K562 (cell line): ENCODE measurements at regions not wholly inside any gene's neighbourhood (a gene's known extent, or its start where the extent isn't known, plus 50 kb on each side); places are given as distances from the start of the nearest gene placed in this dataset.

Source experiments
- ATAC-seq: fragments of 200-7000 bp; cut with Tn5 transposase; 3 replicates; pipeline ENCODE4 v1.9.1; 2020; ENCODE audit warnings: moderate library complexity
- BruUV-seq: library from RNA; stranded (reverse); fragments of 400-500 nt; replicated peaks from 2 replicates; lab custom pipeline; 2021; lab: Mats Ljungman, UMichigan
- CTCF ChIA-PET: fragments of 300-600 bp; formaldehyde crosslinking; extraction: SDS; loops from one replicate; lab custom pipeline; 2021; ENCODE audit warnings: low intra/inter-chr PET ratio; lab: Yijun Ruan, JAX
- POLR2A ChIA-PET: fragments of 300-600, 350-650 bp; sonication (Branson Sonifier 250); formaldehyde crosslinking; extraction: SDS; loops from one replicate; lab custom pipeline; 2021; ENCODE audit warnings: antibody characterized with exemption, inconsistent platforms; lab: Yijun Ruan, JAX
- DNase-seq, 4 experiments: peaks; one replicate each; pipeline versions ENCODE4 v3.0.0 to v3.0.0-alpha.2; 2011 to 2018; ENCODE audit warnings: low spot score in 3 of 4, mixed read lengths in 3 of 4; ENCODE audit errors: extremely low read depth in 1 of 4
- FAIRE-seq: peaks from 2 replicates; lab custom pipeline; 2011; peaks lifted over from hg19 to GRCh38; lab: Jason Lieb, UNC
- H2AFZ ChIP-seq: 2 replicates; pipeline ENCODE4 v1.6.0; 2011; ENCODE audit warnings: low read depth, low read length, control low read depth, inconsistent platforms
- H3K27ac ChIP-seq: fragments of 200-600 bp; 3 replicates; pipeline ENCODE4 v1.8.0; 2011; ENCODE audit warnings: low read depth, mild to moderate bottlenecking, control low read depth, inconsistent platforms, low read length, moderate library complexity, mixed read lengths; ENCODE audit errors: extremely low read depth
- H3K27me3 ChIP-seq, 2 experiments: fragments of 300-600 bp in 1 of 2; 2 replicates in 1 of 2; 3 replicates in 1 of 2; pipeline versions ENCODE4 v1.6.0 to v1.8.0; 2011; ENCODE audit warnings: inconsistent platforms in 2 of 2, low read length in 2 of 2, mild to moderate bottlenecking in 1 of 2, mixed read lengths in 1 of 2, moderate library complexity in 1 of 2; ENCODE audit not compliant: control insufficient read depth in 2 of 2, insufficient read depth in 2 of 2
- H3K36me3 ChIP-seq: fragments of 300-600 bp; 3 replicates; pipeline ENCODE4 v1.8.0; 2011; ENCODE audit warnings: mild to moderate bottlenecking, low read length, inconsistent platforms; ENCODE audit not compliant: control insufficient read depth, insufficient read depth
- H3K4me1 ChIP-seq, 2 experiments: fragments of 200-600 bp in 1 of 2; replicated peaks in 1 of 2; 2 replicates in 1 of 2; 3 replicates in 1 of 2; pipeline versions ENCODE4 v1.5.1 to v1.8.0; 2011; ENCODE audit warnings: inconsistent platforms in 2 of 2, low read length in 2 of 2, mild to moderate bottlenecking in 1 of 2, mixed read lengths in 1 of 2, moderate library complexity in 1 of 2; ENCODE audit not compliant: control insufficient read depth in 2 of 2, insufficient read depth in 2 of 2
- H3K4me2 ChIP-seq: 2 replicates; pipeline ENCODE4 v1.6.1; 2011; ENCODE audit warnings: low read length, control low read depth, inconsistent platforms, mixed read lengths; ENCODE audit not compliant: insufficient read depth
- H3K4me3 ChIP-seq: fragments of 200-600 bp; sonication (generic), shearing (Covaris generic); 2 replicates; pipeline ENCODE4 v1.5.1; 2016; ENCODE audit warnings: control low read depth, inconsistent platforms
- H3K79me2 ChIP-seq: fragments of 200-600 bp; 3 replicates; pipeline ENCODE4 v1.8.0; 2011; ENCODE audit warnings: low read length, inconsistent platforms; ENCODE audit not compliant: control insufficient read depth, insufficient read depth
- H3K9ac ChIP-seq, 2 experiments: 2 replicates each; pipeline versions ENCODE4 v1.6.0 to v1.6.1; 2011; ENCODE audit warnings: low read depth in 2 of 2, low read length in 2 of 2, control low read depth in 1 of 2, inconsistent platforms in 1 of 2, mild to moderate bottlenecking in 1 of 2, mixed read lengths in 1 of 2; ENCODE audit not compliant: insufficient read depth in 1 of 2
- H3K9me1 ChIP-seq: one replicate; pipeline ENCODE4 v1.6.0; 2011; ENCODE audit warnings: inconsistent platforms, mild to moderate bottlenecking, low read length, moderate library complexity; ENCODE audit not compliant: control insufficient read depth, insufficient read depth
- H3K9me3 ChIP-seq: replicated peaks from 2 replicates; pipeline ENCODE4 v1.5.1; 2011; ENCODE audit warnings: low read depth, low read length, inconsistent platforms; ENCODE audit not compliant: control insufficient read depth, insufficient read depth
- H4K20me1 ChIP-seq: replicated peaks from 2 replicates; pipeline ENCODE4 v1.6.1; 2011; ENCODE audit warnings: low read length, inconsistent platforms, mixed read lengths; ENCODE audit not compliant: control insufficient read depth, insufficient read depth
- ATF2 ChIP-seq: sonication (generic); formaldehyde crosslinking; IDR thresholded peaks from 2 replicates; pipeline ENCODE4 v1.8.1; 2022; ENCODE audit warnings: missing genetic modification reagents
- CHD4 ChIP-seq: fragments of 200-600 bp; sonication (generic); IDR thresholded peaks from 3 replicates; pipeline ENCODE4 v1.6.1; 2012; ENCODE audit warnings: low read depth, mild to moderate bottlenecking, mixed read lengths, low read length, inconsistent platforms; ENCODE audit not compliant: insufficient read depth, insufficient replicate concordance, poor library complexity, severe bottlenecking
- DLX4 ChIP-seq: fragments of 250-450 bp; sonication (Bioruptor Pico); IDR thresholded peaks from 2 replicates; pipeline ENCODE4 v1.6.1; 2021; ENCODE audit warnings: mild to moderate bottlenecking
- ERF ChIP-seq: fragments of 450-650 bp; formaldehyde crosslinking; IDR thresholded peaks from 2 replicates; pipeline ENCODE4 v1.4.0; 2020; ENCODE audit warnings: mild to moderate bottlenecking, mixed read lengths
- HMG20B ChIP-seq: fragments of 250-450 bp; sonication (Bioruptor Pico); IDR thresholded peaks from 2 replicates; pipeline ENCODE4 v1.5.0; 2021; ENCODE audit warnings: mild to moderate bottlenecking
- KHSRP ChIP-seq: fragments of 450-650 bp; IDR thresholded peaks from 2 replicates; pipeline ENCODE4 v1.6.1; 2017
- PHB ChIP-seq: fragments of 250-450 bp; sonication (Bioruptor Pico); IDR thresholded peaks from 2 replicates; pipeline ENCODE4 v1.5.0; 2021
- POLR2H ChIP-seq: IDR thresholded peaks from 2 replicates; pipeline ENCODE4 v1.6.1; 2016; ENCODE audit warnings: missing genetic modification characterization, low read depth, mild to moderate bottlenecking, control low read depth, missing compliant biosample characterization, moderate library complexity
- TEAD2 ChIP-seq: fragments of 450-650 bp; IDR thresholded peaks from 2 replicates; pipeline ENCODE4 v1.6.1; 2016; ENCODE audit warnings: missing genetic modification characterization, control low read depth, missing compliant biosample characterization
- VEZF1 ChIP-seq: fragments of 200-800 bp; sonication (Bioruptor generic); IDR thresholded peaks from 2 replicates; pipeline ENCODE4 v1.6.1; 2017; ENCODE audit warnings: missing genetic modification characterization, missing compliant biosample characterization
- ZBED1 ChIP-seq: IDR thresholded peaks from 2 replicates; pipeline ENCODE4 v1.6.1; 2014
- ZBTB5 ChIP-seq: fragments of 450-650 bp; IDR thresholded peaks from 2 replicates; pipeline ENCODE4 v1.6.1; 2017; ENCODE audit warnings: antibody characterized with exemption
- ZNF780A ChIP-seq: fragments of 250-450 bp; sonication (Bioruptor Pico); IDR thresholded peaks from 2 replicates; pipeline ENCODE4 v1.5.0; 2021; ENCODE audit warnings: mild to moderate bottlenecking
- WGBS: fragments of 100-300 bp; shearing (Covaris generic); methylation state at CpG from one replicate; pipeline ENCODE4 v1.1.6; 2016; ENCODE audit warnings: low coverage, mixed read lengths; ENCODE audit not compliant: insufficient coverage; ENCODE audit errors: missing lambda C conversion rate; 5-methylcytosine and 5-hydroxymethylcytosine counted together
- in situ Hi-C: fragments of 300-500 bp; cut with MboI; formaldehyde crosslinking; loops from 4 replicates; pipeline ENCODE4 v1.15.0; 2018; ENCODE audit warnings: inconsistent platforms, mixed read lengths
- intact Hi-C: fragments of 100-400 bp; cut with micrococcal nuclease; formaldehyde crosslinking; loops from 2 replicates; pipeline ENCODE4 v1.14.2; 2022

GRCh38 chr2:23026671-23027070 lies 358.3 kb upstream of the KLHL29 start:
- no peaks in the 10 kb centered on the region for H3K36me3 ChIP-seq
- FAIRE-seq (no peak), DNase-seq (no peak), ATAC-seq (no peak)
- no TSS peak for BruUV-seq
- no peak for TF ChIP-seq POLR2H (tag)
- intact Hi-C loops (no loop called here), in situ Hi-C loops (no loop called here)
- no peaks in the 10 kb centered on the region for H3K9me3 ChIP-seq
- H3K9ac ChIP-seq, result no peak overlapping the region
- no peaks in the 10 kb centered on the region for H3K27me3 ChIP-seq
- 0% methylated on average over 4 of the region's 4 CpGs for WGBS
- H3K4me2 ChIP-seq, result no peak overlapping the region
- no peak overlapping the region for H3K4me3 ChIP-seq
- no peaks in the 10 kb centered on the region for H3K4me1 ChIP-seq
- no peaks in the 10 kb centered on the region for H4K20me1 ChIP-seq
- H3K9me1 ChIP-seq, result no peaks in the 10 kb centered on the region
- no peaks in the 10 kb centered on the region for H3K79me2 ChIP-seq
- H2AFZ ChIP-seq, result no peak overlapping the region
- POLR2A ChIA-PET, result no interaction called here
- H3K27ac ChIP-seq, result no peak overlapping the region
- CTCF ChIA-PET, result no interaction called here

GRCh38 chr2:23027396-23027795 lies 357.6 kb upstream of the KLHL29 start:
- 0% methylated on average over 1 of the region's 1 CpG for WGBS
- CTCF ChIA-PET, result no interaction called here
- no peak for TF ChIP-seq VEZF1
- TF ChIP-seq PHB, result no peak
- no peak for TF ChIP-seq ATF2 (CRISPR knock-in tag)
- no peak for TF ChIP-seq HMG20B (CRISPR knock-in tag)
- no peak for TF ChIP-seq ZBTB5
- TF ChIP-seq DLX4 (CRISPR knock-in tag), result no peak
- no peak for TF ChIP-seq TEAD2 (tag)
- TF ChIP-seq ZBED1, result no peak
- TF ChIP-seq KHSRP, result no peak
- TF ChIP-seq ZNF780A, result no peak
- TF ChIP-seq CHD4, result no peak
- no peak for TF ChIP-seq ERF (CRISPR knock-in tag)

More at GRCh38 chr2:23027396-23027795, 357.6 kb upstream of the KLHL29 start:
- in situ Hi-C loops, result no loop called here
- no TSS peak for BruUV-seq
- H3K9me3 ChIP-seq, result no peaks in the 10 kb centered on the region
- no peaks in the 10 kb centered on the region for H3K4me1 ChIP-seq
- H3K9me1 ChIP-seq, result no peaks in the 10 kb centered on the region
- H3K27ac ChIP-seq, result no peak overlapping the region
- FAIRE-seq, result no peak
- H3K4me3 ChIP-seq, result no peak overlapping the region
- H3K27me3 ChIP-seq, result no peaks in the 10 kb centered on the region
- H4K20me1 ChIP-seq, result no peaks in the 10 kb centered on the region
- POLR2A ChIA-PET, result no interaction called here
- H3K79me2 ChIP-seq, result no peaks in the 10 kb centered on the region
- intact Hi-C loops, result no loop called here
- no peaks in the 10 kb centered on the region for H3K36me3 ChIP-seq
- no peak for DNase-seq
- no peak overlapping the region for H3K9ac ChIP-seq
- H3K4me2 ChIP-seq, result no peak overlapping the region
- no peak for ATAC-seq
- H2AFZ ChIP-seq, result no peak overlapping the region
